GM20431 (cell line): ENCODE measurements at regions not wholly inside any gene's neighbourhood (a gene's known extent, or its start where the extent isn't known, plus 50 kb on each side); places are given as distances from the start of the nearest gene placed in this dataset.
"Not testable (repeated sequence)": the region's sequence is repeated elsewhere in the genome, so short reads cannot be mapped to it uniquely, and the experiment has no call there.

Source experiments
- in situ Hi-C: fragments of 300-500 bp; cut with MseI, MboI; formaldehyde crosslinking; loops from one replicate; pipeline ENCODE4 v1.15.0; 2020; ENCODE audit warnings: low sequenced_read_pairs; ENCODE audit not compliant: unreplicated experiment

GRCh38 chr9:30511666-30512065 lies 1872.8 kb upstream of the ACO1 start:
- in situ Hi-C loops = no loop called here

GRCh38 chr9:30519166-30519565 lies 1865.3 kb upstream of the ACO1 start:
- in situ Hi-C loops = no loop called here

GRCh38 chr9:30519756-30520155 lies 1864.7 kb upstream of the ACO1 start:
- in situ Hi-C loops = no loop called here

GRCh38 chr9:30522061-30522460 lies 1862.4 kb upstream of the ACO1 start:
- in situ Hi-C loops = no loop called here

- in situ Hi-C loops = no loop called here
Observed at GRCh38 chr9:30522486-30522885, 1862.0 kb upstream of the ACO1 start.

GRCh38 chr9:30524311-30524710 lies 1860.1 kb upstream of the ACO1 start:
- in situ Hi-C loops = no loop called here

- in situ Hi-C loops = no loop called here
Observed at GRCh38 chr9:30534455-30534854, 1850.0 kb upstream of the ACO1 start.

GRCh38 chr9:30534896-30535295 lies 1849.5 kb upstream of the ACO1 start:
- in situ Hi-C loops = no loop called here

GRCh38 chr9:30536494-30536893 lies 1847.9 kb upstream of the ACO1 start:
- in situ Hi-C loops = no loop called here

- in situ Hi-C loops = not testable (repeated sequence)
Observed at GRCh38 chr9:30539696-30540095, 1844.7 kb upstream of the ACO1 start.

GRCh38 chr9:30574355-30575151 lies 1809.9 kb upstream of the ACO1 start:
- in situ Hi-C loops = no loop called here

GRCh38 chr9:30575218-30575617 lies 1809.2 kb upstream of the ACO1 start:
- in situ Hi-C loops = no loop called here

- in situ Hi-C loops = no loop called here
Observed at GRCh38 chr9:30575691-30576090, 1808.8 kb upstream of the ACO1 start.

GRCh38 chr9:30579810-30580209 lies 1804.6 kb upstream of the ACO1 start:
- in situ Hi-C loops = no loop called here

- in situ Hi-C loops = no loop called here
Observed at GRCh38 chr9:30582240-30582639, 1802.2 kb upstream of the ACO1 start.

- in situ Hi-C loops = no loop called here
Observed at GRCh38 chr9:30584559-30584958, 1799.9 kb upstream of the ACO1 start.

- in situ Hi-C loops = no loop called here
Observed at GRCh38 chr9:30591461-30591860, 1793.0 kb upstream of the ACO1 start.

GRCh38 chr9:30597608-30598007 lies 1786.8 kb upstream of the ACO1 start:
- in situ Hi-C loops = no loop called here

- in situ Hi-C loops = no loop called here
Observed at GRCh38 chr9:30605936-30606335, 1778.5 kb upstream of the ACO1 start.

GRCh38 chr9:30609713-30610112 lies 1774.7 kb upstream of the ACO1 start:
- in situ Hi-C loops = no loop called here

GRCh38 chr9:30616782-30617181 lies 1767.7 kb upstream of the ACO1 start:
- in situ Hi-C loops = not testable (repeated sequence)

GRCh38 chr9:30622561-30622960 lies 1761.9 kb upstream of the ACO1 start:
- in situ Hi-C loops = no loop called here
